HepG2 (cell line): ENCODE measurements at regions not wholly inside any gene's neighbourhood (a gene's known extent, or its start where the extent isn't known, plus 50 kb on each side); places are given as distances from the start of the nearest gene placed in this dataset.

Experiments
- ATAC-seq: fragments of 200-7000 bp; cut with Tn5 transposase; 3 replicates; pipeline ENCODE4 v1.9.1; 2020; ENCODE audit warnings: mild to moderate bottlenecking, moderate library complexity
- BruUV-seq: library from RNA; stranded (reverse); fragments of 400-500 nt; replicated peaks from 2 replicates; lab custom pipeline; 2021; lab: Mats Ljungman, UMichigan
- CTCF ChIA-PET: fragments of 300-600 bp; formaldehyde crosslinking; extraction: SDS; loops from one replicate; lab custom pipeline; 2021; ENCODE audit warnings: low total read pairs, inconsistent platforms, low intra/inter-chr PET ratio; lab: Yijun Ruan, JAX
- POLR2A ChIA-PET: fragments of 350-600 bp; sonication (Branson Sonifier 250); formaldehyde crosslinking; loops from one replicate; lab custom pipeline; 2020; ENCODE audit warnings: antibody characterized with exemption, inconsistent platforms; lab: Yijun Ruan, JAX
- DNase-seq: peaks from one replicate; pipeline ENCODE4 v3.0.0-alpha.2; 2015; ENCODE audit warnings: low spot score
- FAIRE-seq: peaks from 3 replicates; lab custom pipeline; 2011; peaks lifted over from hg19 to GRCh38; lab: Jason Lieb, UNC
- H2AFZ ChIP-seq: one replicate; pipeline ENCODE4 v1.6.1; 2011; ENCODE audit warnings: low read length, inconsistent platforms
- H3K27ac ChIP-seq: fragments of 300-600 bp; 3 replicates; pipeline ENCODE4 v1.8.0; 2011; ENCODE audit warnings: mixed run types, mild to moderate bottlenecking, mixed read lengths, low read length, inconsistent platforms; ENCODE audit not compliant: insufficient read depth; ENCODE audit errors: extremely low read length
- H3K27me3 ChIP-seq, 2 experiments: fragments of 200-600 bp in 1 of 2; 2 replicates in 1 of 2; 3 replicates in 1 of 2; pipeline versions ENCODE4 v1.6.0 to v1.8.0; 2011; ENCODE audit warnings: low read length in 2 of 2, mild to moderate bottlenecking in 2 of 2, moderate library complexity in 2 of 2, inconsistent platforms in 1 of 2; ENCODE audit not compliant: insufficient read depth in 2 of 2, control insufficient read depth in 1 of 2
- H3K36me3 ChIP-seq, 2 experiments: fragments of 200-600 bp in 1 of 2; replicated peaks in 1 of 2; 2 replicates in 1 of 2; 3 replicates in 1 of 2; pipeline versions ENCODE4 v1.5.1 to v1.8.0; 2011; ENCODE audit warnings: low read length in 2 of 2, inconsistent platforms in 1 of 2; ENCODE audit not compliant: insufficient read depth in 2 of 2, control insufficient read depth in 1 of 2
- H3K4me1 ChIP-seq: 2 replicates; pipeline ENCODE4 v1.5.1; 2012; ENCODE audit warnings: low read length, inconsistent platforms; ENCODE audit not compliant: insufficient read depth
- H3K4me2 ChIP-seq: 2 replicates; pipeline ENCODE4 v1.6.0; 2011; ENCODE audit warnings: low read depth, low read length, inconsistent platforms
- H3K4me3 ChIP-seq, 3 experiments: fragments of 200-600 bp in 1 of 3; sonication (generic), shearing (Covaris generic) in 1 of 3; replicated peaks in 1 of 3; 2 replicates each; pipeline ENCODE4 v1.5.1; 2011 to 2016; ENCODE audit warnings: low read length in 3 of 3, inconsistent platforms in 2 of 3, low read depth in 2 of 3, mild to moderate bottlenecking in 2 of 3, control low read depth in 1 of 3, mixed read lengths in 1 of 3; ENCODE audit not compliant: insufficient read depth in 1 of 3
- H3K79me2 ChIP-seq: one replicate; pipeline ENCODE4 v1.6.1; 2011; ENCODE audit warnings: low read length, inconsistent platforms; ENCODE audit not compliant: insufficient read depth
- H3K9ac ChIP-seq: 2 replicates; pipeline ENCODE4 v1.6.0; 2011; ENCODE audit warnings: mild to moderate bottlenecking, low read depth, low read length, inconsistent platforms; ENCODE audit not compliant: insufficient read depth
- H3K9me3 ChIP-seq: 2 replicates; pipeline ENCODE4 v1.5.1; 2012; ENCODE audit warnings: mild to moderate bottlenecking, low read length
- H4K20me1 ChIP-seq: 2 replicates; pipeline ENCODE4 v1.6.0; 2011; ENCODE audit warnings: inconsistent platforms, mild to moderate bottlenecking, low read length, moderate library complexity; ENCODE audit not compliant: insufficient read depth
- ARHGAP35 ChIP-seq: sonication (generic); formaldehyde crosslinking; IDR thresholded peaks from 2 replicates; pipeline ENCODE4 v1.9.0; 2022; ENCODE audit warnings: mild to moderate bottlenecking, inconsistent platforms, moderate library complexity, missing genetic modification reagents, borderline replicate concordance
- DNMT3B ChIP-seq: conservative IDR thresholded peaks from 2 replicates; pipeline ENCODE4 v1.6.1; 2016; ENCODE audit warnings: missing biosample characterization, control low read depth
- FIP1L1 ChIP-seq: fragments of 200-400 bp; formaldehyde crosslinking; IDR thresholded peaks from 2 replicates; pipeline ENCODE4 v1.6.1; 2018; ENCODE audit warnings: low read depth, mild to moderate bottlenecking, low read length, moderate library complexity, borderline replicate concordance; ENCODE audit not compliant: insufficient read depth
- ZFP36 ChIP-seq: fragments of 150-350 bp; IDR thresholded peaks from 2 replicates; pipeline ENCODE4 v1.6.1; 2018; ENCODE audit warnings: borderline replicate concordance, low read length, low read depth; ENCODE audit not compliant: partially characterized antibody
- ZFYVE20 ChIP-seq: sonication (generic); formaldehyde crosslinking; IDR thresholded peaks from 2 replicates; pipeline ENCODE4 v1.8.0; 2023; ENCODE audit warnings: low read depth, mild to moderate bottlenecking, moderate library complexity, missing genetic modification reagents, borderline replicate concordance
- ZKSCAN5 ChIP-seq: sonication (generic); formaldehyde crosslinking; IDR thresholded peaks from 2 replicates; pipeline ENCODE4 v1.5.1; 2020; ENCODE audit warnings: mild to moderate bottlenecking, missing genetic modification reagents
- ZNF446 ChIP-seq: sonication (generic); formaldehyde crosslinking; IDR thresholded peaks from 2 replicates; pipeline ENCODE4 v1.5.0; 2020; ENCODE audit warnings: mild to moderate bottlenecking, missing genetic modification reagents
- ZNF891 ChIP-seq: sonication (generic); formaldehyde crosslinking; IDR thresholded peaks from 2 replicates; pipeline ENCODE4 v1.5.0; 2020; ENCODE audit warnings: mild to moderate bottlenecking, missing genetic modification reagents
- WGBS: methylation state at CpG from one replicate; pipeline ENCODE4 v1.1.6; 2017; ENCODE audit warnings: low lambda C conversion rate; 5-methylcytosine and 5-hydroxymethylcytosine counted together
- in situ Hi-C: cut with HindIII; loops from 2 replicates; pipeline ENCODE4 v1.10.0; 2017; ENCODE audit warnings: low pct_unique_long_range_greater_than_20kb; ENCODE audit not compliant: extremely low pct_ligation_motif_present
- intact Hi-C: fragments of 100-400 bp; cut with micrococcal nuclease; formaldehyde crosslinking; loops from one replicate; pipeline ENCODE4 v1.10.0; 2022; ENCODE audit not compliant: unreplicated experiment
- TF ChIP-seq, protein P1 (sequence below): sonication (generic); formaldehyde crosslinking; IDR thresholded peaks from 2 replicates; pipeline ENCODE4 v1.4.0; 2020; ENCODE audit warnings: missing genetic modification reagents, borderline replicate concordance

DNA sequence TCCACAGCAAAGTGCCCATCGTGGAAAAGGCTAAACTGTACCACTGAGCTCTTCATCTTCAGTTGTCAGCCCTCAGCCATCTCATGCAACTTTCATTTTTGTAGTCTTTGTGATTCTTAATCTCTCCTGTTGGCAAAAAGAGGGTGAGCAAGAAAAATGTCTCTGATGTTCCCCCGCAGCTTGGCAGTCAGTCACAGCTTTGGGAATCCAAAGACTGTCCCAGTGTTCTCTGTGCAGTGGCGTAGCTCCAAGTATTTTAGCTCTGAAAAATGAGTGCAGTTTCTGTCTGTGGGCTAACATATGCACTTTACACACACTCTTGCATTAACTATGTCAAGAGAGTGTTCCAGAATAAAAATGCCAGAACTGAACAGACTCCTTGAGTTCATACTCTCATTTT lies 372.2 kb downstream of the TMEM232 start (continued):
- TF ChIP-seq, protein P1, sequence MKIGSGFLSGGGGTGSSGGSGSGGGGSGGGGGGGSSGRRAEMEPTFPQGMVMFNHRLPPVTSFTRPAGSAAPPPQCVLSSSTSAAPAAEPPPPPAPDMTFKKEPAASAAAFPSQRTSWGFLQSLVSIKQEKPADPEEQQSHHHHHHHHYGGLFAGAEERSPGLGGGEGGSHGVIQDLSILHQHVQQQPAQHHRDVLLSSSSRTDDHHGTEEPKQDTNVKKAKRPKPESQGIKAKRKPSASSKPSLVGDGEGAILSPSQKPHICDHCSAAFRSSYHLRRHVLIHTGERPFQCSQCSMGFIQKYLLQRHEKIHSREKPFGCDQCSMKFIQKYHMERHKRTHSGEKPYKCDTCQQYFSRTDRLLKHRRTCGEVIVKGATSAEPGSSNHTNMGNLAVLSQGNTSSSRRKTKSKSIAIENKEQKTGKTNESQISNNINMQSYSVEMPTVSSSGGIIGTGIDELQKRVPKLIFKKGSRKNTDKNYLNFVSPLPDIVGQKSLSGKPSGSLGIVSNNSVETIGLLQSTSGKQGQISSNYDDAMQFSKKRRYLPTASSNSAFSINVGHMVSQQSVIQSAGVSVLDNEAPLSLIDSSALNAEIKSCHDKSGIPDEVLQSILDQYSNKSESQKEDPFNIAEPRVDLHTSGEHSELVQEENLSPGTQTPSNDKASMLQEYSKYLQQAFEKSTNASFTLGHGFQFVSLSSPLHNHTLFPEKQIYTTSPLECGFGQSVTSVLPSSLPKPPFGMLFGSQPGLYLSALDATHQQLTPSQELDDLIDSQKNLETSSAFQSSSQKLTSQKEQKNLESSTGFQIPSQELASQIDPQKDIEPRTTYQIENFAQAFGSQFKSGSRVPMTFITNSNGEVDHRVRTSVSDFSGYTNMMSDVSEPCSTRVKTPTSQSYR (CRISPR knock-in tag): no peak
- TF ChIP-seq FIP1L1: no peak

- intact Hi-C loops (no loop called here), in situ Hi-C loops (no loop called here)
- Histone ChIP-seq H2AFZ (no peak overlapping the region), H3K9ac (no peak overlapping the region), H3K36me3 (no peaks in the 10 kb centered on the region), H3K4me3 (no peak overlapping the region), H3K9me3 (no peaks in the 10 kb centered on the region), H4K20me1 (no peaks in the 10 kb centered on the region), H3K4me1 (peaks cover 28% of the 10 kb centered on the region), H3K4me2 (no peak overlapping the region), H3K27ac (no peak overlapping the region), H3K79me2 (no peaks in the 10 kb centered on the region), H3K27me3 (no peaks in the 10 kb centered on the region)
- CTCF ChIA-PET: no interaction called here
- ATAC-seq (no peak), DNase-seq (no peak), FAIRE-seq (no peak)
- POLR2A ChIA-PET: no interaction called here
- TF ChIP-seq ZFP36 (no peak), DNMT3B (CRISPR knock-in tag) (no peak), ZKSCAN5 (CRISPR knock-in tag) (no peak), ARHGAP35 (no peak), ZNF891 (no peak), ZNF446 (CRISPR knock-in tag) (no peak), ZFYVE20 (CRISPR knock-in tag) (no peak)
- 65% methylated on average over 7 of the region's 8 CpGs for WGBS
- no TSS peak for BruUV-seq
These were observed 371.4 kb downstream of the TMEM232 start for GRCh38 chr5:110354915-110355644.
